DOHH2 (cell line): ENCODE measurements at regions not wholly inside any gene's neighbourhood (a gene's known extent, or its start where the extent isn't known, plus 50 kb on each side); places are given as distances from the start of the nearest gene placed in this dataset.

Source experiments
- H3F3A ChIP-seq: fragments of 200-600 bp; sonication (generic), shearing (Covaris generic); 2 replicates; pipeline ENCODE4 v1.6.0; 2016; ENCODE audit warnings: antibody characterized with exemption, mild to moderate bottlenecking; ENCODE audit not compliant: control insufficient read depth, insufficient read depth
- H3K27ac ChIP-seq: fragments of 200-600 bp; sonication (generic); 2 replicates; pipeline ENCODE4 v1.5.1; 2014; ENCODE audit warnings: low read depth, mild to moderate bottlenecking, low read length, moderate library complexity
- H3K27me3 ChIP-seq: fragments of 200-600 bp; sonication (generic); 2 replicates; pipeline ENCODE4 v1.6.1; 2014; ENCODE audit warnings: mild to moderate bottlenecking, low read length, mixed read lengths; ENCODE audit not compliant: control insufficient read depth
- H3K36me3 ChIP-seq: fragments of 200-600 bp; sonication (generic); 2 replicates; pipeline ENCODE4 v1.6.1; 2014; ENCODE audit warnings: mild to moderate bottlenecking, low read length, moderate library complexity, mixed read lengths; ENCODE audit not compliant: control insufficient read depth
- H3K4me1 ChIP-seq: fragments of 200-600 bp; sonication (generic); 2 replicates; pipeline ENCODE4 v1.6.1; 2014; ENCODE audit warnings: mild to moderate bottlenecking, low read length, mixed read lengths; ENCODE audit not compliant: control insufficient read depth
- H3K4me2 ChIP-seq: fragments of 200-600 bp; sonication (generic); 2 replicates; pipeline ENCODE4 v1.6.0; 2014; ENCODE audit warnings: mild to moderate bottlenecking, low read length, moderate library complexity
- H3K4me3 ChIP-seq: fragments of 200-600 bp; sonication (generic); 2 replicates; pipeline ENCODE4 v1.5.1; 2014; ENCODE audit warnings: mild to moderate bottlenecking, low read length, mixed read lengths
- H3K79me2 ChIP-seq: fragments of 200-600 bp; sonication (generic); 2 replicates; pipeline ENCODE4 v1.6.1; 2014; ENCODE audit warnings: mild to moderate bottlenecking, low read length, mixed read lengths; ENCODE audit not compliant: control insufficient read depth
- H3K9me2 ChIP-seq: fragments of 200-600 bp; sonication (generic); replicated peaks from 2 replicates; pipeline ENCODE4 v1.6.1; 2014; ENCODE audit warnings: mild to moderate bottlenecking, low read length, mixed read lengths; ENCODE audit not compliant: control insufficient read depth
- H3K9me3 ChIP-seq: fragments of 200-600 bp; sonication (generic); 2 replicates; pipeline ENCODE4 v1.6.1; 2014; ENCODE audit warnings: antibody characterized with exemption, low read length, mixed read lengths; ENCODE audit not compliant: control insufficient read depth, insufficient read depth
- H4K20me1 ChIP-seq: fragments of 200-600 bp; sonication (generic); 2 replicates; pipeline ENCODE4 v1.6.0; 2014; ENCODE audit warnings: low read depth, mild to moderate bottlenecking, antibody characterized with exemption, low read length, moderate library complexity; ENCODE audit not compliant: control insufficient read depth, insufficient read depth
- EZH2phosphoT487 ChIP-seq: fragments of 200-600 bp; sonication (generic); IDR thresholded peaks from 2 replicates; pipeline ENCODE4 v1.6.1; 2017; ENCODE audit warnings: borderline replicate concordance, mild to moderate bottlenecking, antibody characterized with exemption, low read length, moderate library complexity, mixed read lengths
- TF ChIP-seq, protein P1 (sequence below): fragments of 200-600 bp; sonication (generic); IDR thresholded peaks from one replicate; pipeline ENCODE4 v1.5.1; 2014; ENCODE audit warnings: antibody characterized with exemption, mild to moderate bottlenecking, low read depth, low read length; ENCODE audit not compliant: poor library complexity, severe bottlenecking

DNA sequence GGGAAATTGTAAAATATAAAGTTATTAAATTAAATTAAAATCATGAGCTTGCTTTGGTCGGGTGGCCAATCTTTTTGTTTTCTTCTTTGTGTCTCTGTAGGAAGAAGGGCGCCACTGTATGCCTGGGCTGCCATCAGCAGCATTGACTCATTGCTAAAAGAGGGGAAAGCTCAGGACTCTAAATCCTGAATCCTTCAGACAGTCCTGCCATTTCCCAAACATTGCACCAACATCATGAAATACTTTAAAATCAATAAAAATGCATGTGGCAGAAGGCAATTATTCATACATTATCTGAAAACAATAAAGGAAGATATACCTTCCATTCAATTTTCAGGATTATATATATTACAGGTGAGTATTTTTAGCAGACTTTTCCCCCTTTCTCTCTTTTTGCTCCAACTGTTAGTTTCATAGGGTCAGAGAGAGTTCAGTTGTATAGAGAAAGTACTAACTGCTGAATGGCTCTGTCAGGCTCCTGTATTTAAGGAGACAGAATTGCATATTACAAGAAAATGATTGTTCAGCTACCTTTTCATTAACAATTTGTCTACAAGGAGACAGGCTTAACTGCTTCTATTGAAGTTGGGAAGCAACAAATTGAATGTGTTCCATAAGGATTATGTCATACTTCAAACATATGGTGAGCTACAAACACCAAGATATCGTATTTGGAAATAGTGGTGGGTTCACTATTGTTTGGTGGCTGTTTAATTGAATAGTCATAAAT, 95.7 kb downstream of the ATPSCKMT start:
- Histone ChIP-seq H3K27me3 (no peaks in the 10 kb centered on the region), H3K9me2 (no peaks in the 10 kb centered on the region), H3K9me3 (no peaks in the 10 kb centered on the region), H3K4me2 (no peak overlapping the region), H3K4me1 (no peaks in the 10 kb centered on the region), H3K27ac (no peak overlapping the region), H3F3A (no peaks in the 10 kb centered on the region), H3K36me3 (no peaks in the 10 kb centered on the region), H4K20me1 (no peaks in the 10 kb centered on the region), H3K79me2 (no peaks in the 10 kb centered on the region), H3K4me3 (no peak overlapping the region)
- TF ChIP-seq EZH2phosphoT487 = no peak

DNA sequence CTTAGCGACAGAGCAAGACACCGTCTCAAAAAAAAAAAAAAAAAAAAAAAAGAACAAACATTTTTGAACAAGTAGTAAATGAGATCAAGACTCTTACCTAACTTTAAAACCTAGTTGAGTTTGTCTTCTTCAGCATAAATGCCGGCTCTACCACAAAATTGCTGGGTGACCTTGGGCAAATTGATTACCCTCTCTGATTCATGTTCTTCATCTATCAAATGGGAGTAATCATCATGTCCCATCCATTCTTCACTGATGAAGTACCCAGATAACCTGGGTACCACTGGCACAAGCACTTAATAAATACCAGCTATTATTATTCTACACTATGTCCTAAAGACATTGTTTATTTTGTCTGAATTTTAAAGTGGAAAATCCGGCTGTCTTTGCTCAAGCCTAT, 96.3 kb downstream of the ATPSCKMT start:
- Histone ChIP-seq H3K79me2 (no peaks in the 10 kb centered on the region), H4K20me1 (no peaks in the 10 kb centered on the region), H3K9me3 (no peaks in the 10 kb centered on the region), H3K27me3 (no peaks in the 10 kb centered on the region), H3K36me3 (no peaks in the 10 kb centered on the region), H3K4me3 (no peak overlapping the region), H3K4me1 (no peaks in the 10 kb centered on the region), H3F3A (no peaks in the 10 kb centered on the region), H3K4me2 (no peak overlapping the region), H3K9me2 (no peaks in the 10 kb centered on the region), H3K27ac (no peak overlapping the region)
- no peak for TF ChIP-seq EZH2phosphoT487
- TF ChIP-seq, protein P1, sequence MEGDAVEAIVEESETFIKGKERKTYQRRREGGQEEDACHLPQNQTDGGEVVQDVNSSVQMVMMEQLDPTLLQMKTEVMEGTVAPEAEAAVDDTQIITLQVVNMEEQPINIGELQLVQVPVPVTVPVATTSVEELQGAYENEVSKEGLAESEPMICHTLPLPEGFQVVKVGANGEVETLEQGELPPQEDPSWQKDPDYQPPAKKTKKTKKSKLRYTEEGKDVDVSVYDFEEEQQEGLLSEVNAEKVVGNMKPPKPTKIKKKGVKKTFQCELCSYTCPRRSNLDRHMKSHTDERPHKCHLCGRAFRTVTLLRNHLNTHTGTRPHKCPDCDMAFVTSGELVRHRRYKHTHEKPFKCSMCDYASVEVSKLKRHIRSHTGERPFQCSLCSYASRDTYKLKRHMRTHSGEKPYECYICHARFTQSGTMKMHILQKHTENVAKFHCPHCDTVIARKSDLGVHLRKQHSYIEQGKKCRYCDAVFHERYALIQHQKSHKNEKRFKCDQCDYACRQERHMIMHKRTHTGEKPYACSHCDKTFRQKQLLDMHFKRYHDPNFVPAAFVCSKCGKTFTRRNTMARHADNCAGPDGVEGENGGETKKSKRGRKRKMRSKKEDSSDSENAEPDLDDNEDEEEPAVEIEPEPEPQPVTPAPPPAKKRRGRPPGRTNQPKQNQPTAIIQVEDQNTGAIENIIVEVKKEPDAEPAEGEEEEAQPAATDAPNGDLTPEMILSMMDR = no peak

DNA sequence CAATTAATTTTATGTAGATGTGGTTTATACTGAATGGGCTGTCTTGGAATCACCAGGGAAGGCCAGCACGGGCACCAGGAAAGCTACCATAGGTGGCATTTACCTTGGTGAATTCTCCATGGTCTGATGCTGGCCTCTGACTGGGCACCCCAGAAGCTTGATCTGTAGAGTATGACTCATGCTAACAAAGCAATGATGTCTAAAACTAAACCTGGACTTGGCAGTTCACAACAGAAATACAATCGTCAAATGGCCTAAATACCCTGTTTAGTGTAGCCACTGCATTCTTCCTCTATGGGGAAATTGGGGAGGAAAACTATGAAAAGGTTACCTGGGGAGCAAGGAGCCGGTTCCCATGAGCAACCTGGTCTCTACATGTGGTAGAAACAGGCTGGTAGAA, 98.0 kb downstream of the ATPSCKMT start:
- Histone ChIP-seq H3K4me1 (no peaks in the 10 kb centered on the region), H3K9me3 (no peaks in the 10 kb centered on the region), H3F3A (no peaks in the 10 kb centered on the region), H3K36me3 (no peaks in the 10 kb centered on the region), H3K27ac (no peak overlapping the region), H3K79me2 (no peaks in the 10 kb centered on the region), H4K20me1 (no peaks in the 10 kb centered on the region), H3K9me2 (no peaks in the 10 kb centered on the region), H3K4me3 (no peak overlapping the region), H3K27me3 (no peaks in the 10 kb centered on the region), H3K4me2 (no peak overlapping the region)
- TF ChIP-seq, protein P1 = no peak
- TF ChIP-seq EZH2phosphoT487 = no peak

DNA sequence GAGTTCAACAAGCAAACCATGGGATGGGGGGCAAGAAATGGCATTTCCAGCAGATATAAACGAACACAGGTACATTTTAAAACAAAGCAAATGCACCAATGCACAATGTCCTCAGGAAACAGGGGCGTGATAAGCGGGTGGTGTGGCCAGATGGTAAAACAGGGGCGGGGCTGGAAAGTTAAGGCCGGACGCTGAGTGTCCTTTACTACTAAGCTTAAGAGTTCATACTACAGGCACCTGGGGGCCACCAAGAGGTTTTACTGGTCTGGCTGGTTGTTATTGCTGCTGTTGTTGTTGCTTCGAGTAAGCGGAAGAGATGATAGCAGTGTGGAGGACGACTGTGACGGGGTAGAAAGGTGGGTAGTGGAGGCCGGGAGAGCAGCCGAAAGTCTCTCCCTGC, 99.8 kb downstream of the ATPSCKMT start:
- Histone ChIP-seq H3K4me3 (no peak overlapping the region), H3K27ac (no peak overlapping the region), H3K27me3 (no peaks in the 10 kb centered on the region), H3F3A (no peaks in the 10 kb centered on the region), H3K4me1 (no peaks in the 10 kb centered on the region), H3K9me3 (no peaks in the 10 kb centered on the region), H3K4me2 (no peak overlapping the region), H3K9me2 (no peaks in the 10 kb centered on the region), H4K20me1 (no peaks in the 10 kb centered on the region), H3K36me3 (no peaks in the 10 kb centered on the region), H3K79me2 (no peaks in the 10 kb centered on the region)
- TF ChIP-seq EZH2phosphoT487 = no peak
- TF ChIP-seq, protein P1 = no peak
